H9 (cell line): ENCODE measurements at regions not wholly inside any gene's neighbourhood (a gene's known extent, or its start where the extent isn't known, plus 50 kb on each side); places are given as distances from the start of the nearest gene placed in this dataset.

ENCODE experiments used
- DNase-seq: peaks from one replicate; pipeline ENCODE4 v3.0.0-alpha.2; 2017
- H2AFZ ChIP-seq: one replicate; pipeline ENCODE4 v1.6.1; 2013; ENCODE audit warnings: mild to moderate bottlenecking, low read length, control low read depth, moderate library complexity
- H2AK5ac ChIP-seq: 2 replicates; pipeline ENCODE4 v1.6.1; 2013; ENCODE audit warnings: low read length, control low read depth, mixed read lengths; ENCODE audit not compliant: insufficient read length
- H2BK120ac ChIP-seq: one replicate; pipeline ENCODE4 v1.6.1; 2013; ENCODE audit warnings: low read depth, mild to moderate bottlenecking, low read length, control low read depth, inconsistent platforms; ENCODE audit not compliant: poor library complexity, severe bottlenecking
- H2BK12ac ChIP-seq: 2 replicates; pipeline ENCODE4 v1.6.1; 2013; ENCODE audit warnings: low read length, control low read depth, mixed read lengths, low read depth; ENCODE audit not compliant: insufficient read length
- H2BK15ac ChIP-seq: 2 replicates; pipeline ENCODE4 v1.6.1; 2013; ENCODE audit warnings: low read depth, low read length, control low read depth
- H2BK20ac ChIP-seq: one replicate; pipeline ENCODE4 v1.6.1; 2013; ENCODE audit warnings: low read depth, mild to moderate bottlenecking, low read length, control low read depth, inconsistent platforms; ENCODE audit not compliant: poor library complexity, severe bottlenecking
- H2BK5ac ChIP-seq: 2 replicates; pipeline ENCODE4 v1.6.1; 2013; ENCODE audit warnings: low read length, control low read depth, mixed read lengths; ENCODE audit not compliant: insufficient read length
- H3K14ac ChIP-seq: 2 replicates; pipeline ENCODE4 v1.6.1; 2013; ENCODE audit warnings: low read length, control low read depth; ENCODE audit not compliant: insufficient read depth
- H3K18ac ChIP-seq: 2 replicates; pipeline ENCODE4 v1.6.1; 2013; ENCODE audit warnings: low read depth, mild to moderate bottlenecking, mixed read lengths, low read length, control low read depth; ENCODE audit not compliant: insufficient read length
- H3K23ac ChIP-seq: 2 replicates; pipeline ENCODE4 v1.6.1; 2013; ENCODE audit warnings: low read length, control low read depth, mixed read lengths, low read depth; ENCODE audit not compliant: insufficient read length
- H3K23me2 ChIP-seq: 2 replicates; pipeline ENCODE4 v1.6.1; 2013; ENCODE audit warnings: low read depth, mild to moderate bottlenecking, mixed read lengths, low read length, control low read depth; ENCODE audit not compliant: insufficient read length, poor library complexity, severe bottlenecking
- H3K27ac ChIP-seq: 2 replicates; pipeline ENCODE4 v1.5.1; 2013; ENCODE audit warnings: low read length, control low read depth, mixed read lengths, low read depth; ENCODE audit not compliant: insufficient read length
- H3K27me3 ChIP-seq: 2 replicates; pipeline ENCODE4 v1.6.1; 2013; ENCODE audit warnings: low read length, control low read depth, inconsistent platforms; ENCODE audit not compliant: insufficient read depth
- H3K4ac ChIP-seq: 2 replicates; pipeline ENCODE4 v1.6.1; 2013; ENCODE audit warnings: low read depth, mild to moderate bottlenecking, control low read depth, inconsistent platforms, low read length, moderate library complexity
- H3K4me1 ChIP-seq: 2 replicates; pipeline ENCODE4 v1.6.1; 2013; ENCODE audit warnings: low read length, control low read depth, inconsistent platforms; ENCODE audit not compliant: insufficient read depth
- H3K4me2 ChIP-seq: 2 replicates; pipeline ENCODE4 v1.6.1; 2013; ENCODE audit warnings: low read length, control low read depth, mixed read lengths; ENCODE audit not compliant: insufficient read length, insufficient read depth
- H3K56ac ChIP-seq: 2 replicates; pipeline ENCODE4 v1.6.1; 2013; ENCODE audit warnings: low read depth, mild to moderate bottlenecking, mixed read lengths, low read length, control low read depth; ENCODE audit not compliant: insufficient read length
- H3K79me1 ChIP-seq: 2 replicates; pipeline ENCODE4 v1.6.1; 2013; ENCODE audit warnings: low read depth, mild to moderate bottlenecking, moderate library complexity, low read length, control low read depth, inconsistent platforms; ENCODE audit not compliant: insufficient read depth, poor library complexity, severe bottlenecking
- H3K79me2 ChIP-seq: 2 replicates; pipeline ENCODE4 v1.6.1; 2013; ENCODE audit warnings: low read length, control low read depth, inconsistent platforms; ENCODE audit not compliant: insufficient read depth
- H3K9ac ChIP-seq: 2 replicates; pipeline ENCODE4 v1.6.1; 2013; ENCODE audit warnings: low read length, control low read depth, mixed read lengths; ENCODE audit not compliant: insufficient read length; ENCODE audit errors: extremely low read depth
- H3K9me3 ChIP-seq: one replicate; pipeline ENCODE4 v1.6.1; 2013; ENCODE audit warnings: low read depth, low read length, inconsistent platforms; ENCODE audit not compliant: control insufficient read depth
- H3T11ph ChIP-seq: one replicate; pipeline ENCODE4 v1.6.1; 2013; ENCODE audit warnings: mild to moderate bottlenecking, low read length, control low read depth, inconsistent platforms
- H4K20me1 ChIP-seq: one replicate; pipeline ENCODE4 v1.6.1; 2013; ENCODE audit not compliant: control insufficient read depth, insufficient read length, insufficient read depth
- H4K5ac ChIP-seq: 2 replicates; pipeline ENCODE4 v1.6.1; 2013; ENCODE audit warnings: low read depth, mild to moderate bottlenecking, mixed read lengths, low read length, control low read depth; ENCODE audit not compliant: insufficient read length
- H4K8ac ChIP-seq: replicated peaks from 2 replicates; pipeline ENCODE4 v1.6.1; 2013; ENCODE audit warnings: low read length, control low read depth, mixed read lengths, low read depth; ENCODE audit not compliant: insufficient read length
- H4K91ac ChIP-seq: 2 replicates; pipeline ENCODE4 v1.6.1; 2013; ENCODE audit warnings: low read depth, mild to moderate bottlenecking, moderate library complexity, mixed read lengths, low read length, control low read depth; ENCODE audit not compliant: insufficient read length
- H3K27ac Mint-ChIP-seq, 3 experiments: 2 replicates in 2 of 3; 3 replicates in 1 of 3; pipeline ENCODE4 v1.8.0; 2020 to 2021; ENCODE audit warnings: mixed read lengths in 3 of 3, mild to moderate bottlenecking in 1 of 3, moderate library complexity in 1 of 3
- H3K27me3 Mint-ChIP-seq: 2 replicates; pipeline ENCODE4 v1.8.0; 2021; ENCODE audit warnings: low read depth, mild to moderate bottlenecking, moderate library complexity, mixed read lengths
- H3K36me3 Mint-ChIP-seq, 3 experiments: 2 replicates in 2 of 3; 3 replicates in 1 of 3; pipeline ENCODE4 v1.8.0; 2020 to 2021; ENCODE audit warnings: low read depth in 3 of 3, mixed read lengths in 3 of 3; ENCODE audit not compliant: insufficient read depth in 1 of 3
- H3K4me1 Mint-ChIP-seq, 2 experiments: 2 replicates each; pipeline ENCODE4 v1.8.0; 2020; ENCODE audit warnings: mixed read lengths in 2 of 2
- H3K4me3 Mint-ChIP-seq, 2 experiments: 2 replicates in 1 of 2; 3 replicates in 1 of 2; pipeline ENCODE4 v1.8.0; 2020 to 2021; ENCODE audit warnings: mild to moderate bottlenecking in 2 of 2, mixed read lengths in 2 of 2, moderate library complexity in 1 of 2
- H3K9me3 Mint-ChIP-seq, 2 experiments: 2 replicates in 1 of 2; 3 replicates in 1 of 2; pipeline ENCODE4 v1.8.0; 2020; ENCODE audit warnings: mild to moderate bottlenecking in 2 of 2, mixed read lengths in 2 of 2, moderate library complexity in 1 of 2
- CTCF ChIP-seq: fragments of 200-600 bp; sonication (generic); conservative IDR thresholded peaks from 3 replicates; pipeline ENCODE4 v1.8.0; 2021; ENCODE audit warnings: antibody characterized with exemption, mild to moderate bottlenecking
- WGBS: extraction: QIAGEN DNeasy Blood & Tissue Kit; methylation state at CpG from one replicate; pipeline ENCODE4 v1.1.7; 2013; ENCODE audit warnings: missing lambda C conversion rate, low lambda C conversion rate, mixed read lengths; ENCODE audit not compliant: insufficient read length; ENCODE audit errors: extremely low coverage; 5-methylcytosine and 5-hydroxymethylcytosine counted together

DNA sequence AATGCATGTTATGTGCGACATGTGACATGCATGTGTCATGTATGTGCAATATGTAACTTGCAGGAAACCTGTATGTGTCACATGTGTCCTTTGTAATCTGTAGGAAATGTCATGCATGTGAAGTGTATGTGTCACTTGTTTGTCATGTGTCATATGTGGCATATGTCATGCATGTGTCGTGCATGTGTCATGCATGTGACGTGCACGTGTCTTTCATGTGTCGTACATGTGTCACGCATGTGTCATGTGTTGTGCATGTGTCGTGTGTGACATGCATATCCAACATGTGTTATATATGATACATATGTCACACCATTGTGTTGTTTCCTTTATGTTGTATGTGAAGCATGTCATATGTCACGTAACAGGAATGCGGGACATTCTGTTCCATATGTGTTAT lies 2153.2 kb upstream of the PIK3C3 start:
- Histone ChIP-seq H2BK20ac (no peak overlapping the region), H3K18ac (no peak overlapping the region), H3K79me1 (no peaks in the 10 kb centered on the region), H2BK120ac (no peak overlapping the region), H3K4ac (no peak overlapping the region), H3K4me1 (no peaks in the 10 kb centered on the region), H3K9me3 (peaks cover 11% of the 10 kb centered on the region), H3K4me2 (no peak overlapping the region), H4K8ac (no peak overlapping the region), H3K23ac (no peak overlapping the region), H3K14ac (no peak overlapping the region), H3K23me2 (no peaks in the 10 kb centered on the region), H2BK5ac (no peak overlapping the region), H2BK15ac (no peak overlapping the region), H2AK5ac (no peak overlapping the region), H4K20me1 (no peaks in the 10 kb centered on the region), H3K79me2 (peaks cover 3% of the 10 kb centered on the region; the same call in 1 of the 2 replicates), H3K27ac (no peak overlapping the region), H4K91ac (no peak overlapping the region), H3K56ac (no peak overlapping the region), H3K27me3 (no peaks in the 10 kb centered on the region), H3T11ph (no peak overlapping the region), H2AFZ (no peak overlapping the region), H4K5ac (no peak overlapping the region), H3K9ac (no peak overlapping the region), H2BK12ac (no peak overlapping the region)
- H3K36me3 Mint-ChIP-seq = peaks cover 2 to 12% (median 6%) of the 10 kb centered on the region in 3 experiments; a peak in 5 of 7 replicates
- H3K9me3 Mint-ChIP-seq = peaks cover 10 to 19% of the 10 kb centered on the region in 2 experiments
- TF ChIP-seq CTCF = no peak
- no peak for DNase-seq
- H3K4me1 Mint-ChIP-seq = peaks cover 9 to 12% of the 10 kb centered on the region in 2 experiments; a peak in 3 of 4 replicates
- no peak overlapping the region for H3K27ac Mint-ChIP-seq
- no CpG with 5 or more reads among the region's 9 CpGs for WGBS
- no peak overlapping the region for H3K4me3 Mint-ChIP-seq
- H3K27me3 Mint-ChIP-seq = no peaks in the 10 kb centered on the region
